H1 (cell line): ENCODE measurements at regions not wholly inside any gene's neighbourhood (a gene's known extent, or its start where the extent isn't known, plus 50 kb on each side); places are given as distances from the start of the nearest gene placed in this dataset.

Source experiments
- BRCA1 ChIP-seq: IDR thresholded peaks from 2 replicates; pipeline ENCODE4 v1.6.1; 2012; ENCODE audit warnings: low read depth, low read length, improper control_type of control experiment
- CTCF ChIP-seq, 3 experiments: IDR thresholded peaks; 1 replicate in 2 of 3; 2 replicates in 1 of 3; pipeline versions ENCODE4 v1.5.1 to v1.6.1; 2011; ENCODE audit warnings: low read length in 3 of 3, mild to moderate bottlenecking in 3 of 3, inconsistent platforms in 2 of 3, low read depth in 1 of 3, moderate library complexity in 1 of 3; ENCODE audit not compliant: insufficient read depth in 1 of 3; ENCODE audit errors: control extremely low read depth in 1 of 3
- POLR2A ChIP-seq, 2 experiments: IDR thresholded peaks; 1 replicate in 1 of 2; 2 replicates in 1 of 2; pipeline ENCODE4 v1.6.1; 2011; ENCODE audit warnings: low read depth in 2 of 2, low read length in 2 of 2, mild to moderate bottlenecking in 2 of 2; ENCODE audit errors: control extremely low read depth in 1 of 2
- POLR2AphosphoS5 ChIP-seq: IDR thresholded peaks from 2 replicates; pipeline ENCODE4 v1.6.1; 2011; ENCODE audit warnings: low read depth, low read length
- RNF2 ChIP-seq: fragments of 200-900, 300-1000 bp; sonication (generic); IDR thresholded peaks from 2 replicates; pipeline ENCODE4 v1.7.1; 2016; ENCODE audit warnings: borderline replicate concordance, low read depth, mild to moderate bottlenecking, antibody characterized with exemption, low read length; ENCODE audit not compliant: poor library complexity, severe bottlenecking; ENCODE audit errors: missing control alignments
- YY1 ChIP-seq: IDR thresholded peaks from 2 replicates; pipeline ENCODE4 v1.6.1; 2011; ENCODE audit warnings: low read depth, mild to moderate bottlenecking, low read length
- TF ChIP-seq, protein P1 (sequence below): IDR thresholded peaks from 2 replicates; pipeline ENCODE4 v1.6.1; 2012; ENCODE audit warnings: low read length, inconsistent platforms
- TF ChIP-seq, protein P2 (sequence below): IDR thresholded peaks from 2 replicates; pipeline ENCODE4 v1.6.1; 2012; ENCODE audit warnings: inconsistent platforms

DNA sequence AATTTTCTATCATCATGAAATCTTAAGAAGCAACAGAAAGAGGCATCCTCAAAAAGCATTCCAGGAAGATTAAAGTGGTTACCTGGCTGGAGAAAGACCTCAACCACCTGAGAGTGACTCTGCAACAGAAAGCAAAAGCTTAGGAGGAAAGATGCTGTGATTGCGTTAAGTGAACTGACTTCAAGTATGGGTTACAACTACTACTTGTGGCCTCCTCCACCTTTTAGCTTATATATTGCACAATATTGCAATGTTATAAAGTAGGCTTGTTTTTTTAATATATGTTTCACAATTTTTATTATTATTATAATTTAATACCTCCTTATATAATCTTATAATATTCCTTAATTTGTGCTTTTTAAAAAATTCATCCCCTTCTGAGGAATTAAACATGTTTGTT is 1407.5 kb downstream of the KCNT2 start:
- no peak for TF ChIP-seq BRCA1
- no peak for TF ChIP-seq POLR2A (IDR thresholded peaks at IDR 0.05; ENCODE audit: control extremely low read depth in 1 of 2, low read depth in 2 of 2, low read length in 2 of 2)
- TF ChIP-seq, protein P1, sequence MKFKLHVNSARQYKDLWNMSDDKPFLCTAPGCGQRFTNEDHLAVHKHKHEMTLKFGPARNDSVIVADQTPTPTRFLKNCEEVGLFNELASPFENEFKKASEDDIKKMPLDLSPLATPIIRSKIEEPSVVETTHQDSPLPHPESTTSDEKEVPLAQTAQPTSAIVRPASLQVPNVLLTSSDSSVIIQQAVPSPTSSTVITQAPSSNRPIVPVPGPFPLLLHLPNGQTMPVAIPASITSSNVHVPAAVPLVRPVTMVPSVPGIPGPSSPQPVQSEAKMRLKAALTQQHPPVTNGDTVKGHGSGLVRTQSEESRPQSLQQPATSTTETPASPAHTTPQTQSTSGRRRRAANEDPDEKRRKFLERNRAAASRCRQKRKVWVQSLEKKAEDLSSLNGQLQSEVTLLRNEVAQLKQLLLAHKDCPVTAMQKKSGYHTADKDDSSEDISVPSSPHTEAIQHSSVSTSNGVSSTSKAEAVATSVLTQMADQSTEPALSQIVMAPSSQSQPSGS, result no peak
- no peak for TF ChIP-seq POLR2AphosphoS5
- TF ChIP-seq, protein P2, sequence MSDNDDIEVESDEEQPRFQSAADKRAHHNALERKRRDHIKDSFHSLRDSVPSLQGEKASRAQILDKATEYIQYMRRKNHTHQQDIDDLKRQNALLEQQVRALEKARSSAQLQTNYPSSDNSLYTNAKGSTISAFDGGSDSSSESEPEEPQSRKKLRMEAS, result no peak
- no peak for TF ChIP-seq RNF2
- no peak for TF ChIP-seq CTCF (IDR thresholded peaks at IDR 0.05; ENCODE audit: control extremely low read depth in 1 of 3, insufficient read depth in 1 of 3, low read depth in 1 of 3, low read length in 3 of 3)
- no peak for TF ChIP-seq YY1
